ENCODE measurements at regions not wholly inside any gene's neighbourhood (a gene's known extent, or its start where the extent isn't known, plus 50 kb on each side); places are given as distances from the start of the nearest gene placed in this dataset.

GRCh38 chr16:65679785-65680184, 557.9 kb upstream of the CDH11 start:
- Histone ChIP-seq H3K36me3 (replicated peaks; ENCODE audit: insufficient read depth, low read depth) (no peaks in the 10 kb centered on the region), H4K20me1 (ENCODE audit: insufficient read depth, poor library complexity, severe bottlenecking) (no peaks in the 10 kb centered on the region), H2AFZ (no peak overlapping the region), H3K9me2 (replicated peaks; ENCODE audit: insufficient read depth) (no peaks in the 10 kb centered on the region), H3K4me1 (ENCODE audit: insufficient read depth) (no peaks in the 10 kb centered on the region), H3K4me2 (no peak overlapping the region), H3K79me2 (no peaks in the 10 kb centered on the region), H3K27me3 (no peaks in the 10 kb centered on the region), H3K27ac (no peak overlapping the region), H3K4me3 (no peak overlapping the region), H3K9me3 (ENCODE audit: low read depth) (no peaks in the 10 kb centered on the region)
- 81% methylated on average over 5 of the region's 5 CpGs for WGBS (ENCODE audit: low lambda C conversion rate, missing lambda C conversion rate)
- TF ChIP-seq EZH2 (IDR thresholded peaks at IDR 0.05; ENCODE audit: borderline replicate concordance), result no peak
- TF ChIP-seq, protein P1, sequence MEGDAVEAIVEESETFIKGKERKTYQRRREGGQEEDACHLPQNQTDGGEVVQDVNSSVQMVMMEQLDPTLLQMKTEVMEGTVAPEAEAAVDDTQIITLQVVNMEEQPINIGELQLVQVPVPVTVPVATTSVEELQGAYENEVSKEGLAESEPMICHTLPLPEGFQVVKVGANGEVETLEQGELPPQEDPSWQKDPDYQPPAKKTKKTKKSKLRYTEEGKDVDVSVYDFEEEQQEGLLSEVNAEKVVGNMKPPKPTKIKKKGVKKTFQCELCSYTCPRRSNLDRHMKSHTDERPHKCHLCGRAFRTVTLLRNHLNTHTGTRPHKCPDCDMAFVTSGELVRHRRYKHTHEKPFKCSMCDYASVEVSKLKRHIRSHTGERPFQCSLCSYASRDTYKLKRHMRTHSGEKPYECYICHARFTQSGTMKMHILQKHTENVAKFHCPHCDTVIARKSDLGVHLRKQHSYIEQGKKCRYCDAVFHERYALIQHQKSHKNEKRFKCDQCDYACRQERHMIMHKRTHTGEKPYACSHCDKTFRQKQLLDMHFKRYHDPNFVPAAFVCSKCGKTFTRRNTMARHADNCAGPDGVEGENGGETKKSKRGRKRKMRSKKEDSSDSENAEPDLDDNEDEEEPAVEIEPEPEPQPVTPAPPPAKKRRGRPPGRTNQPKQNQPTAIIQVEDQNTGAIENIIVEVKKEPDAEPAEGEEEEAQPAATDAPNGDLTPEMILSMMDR (IDR thresholded peaks at IDR 0.05; ENCODE audit: poor library complexity), result no peak
- TF ChIP-seq EZH2phosphoT487 (IDR thresholded peaks at IDR 0.05; ENCODE audit: low read depth, severe bottlenecking, unreplicated experiment), result no peak
- no peak for DNase-seq (ENCODE audit: low spot score)

GRCh38 chr16:65675161-65675560, 553.3 kb upstream of the CDH11 start:
- TF ChIP-seq EZH2phosphoT487 (IDR thresholded peaks at IDR 0.05; ENCODE audit: low read depth, severe bottlenecking, unreplicated experiment), result no peak
- TF ChIP-seq, protein P1 (IDR thresholded peaks at IDR 0.05; ENCODE audit: poor library complexity), result no peak
- TF ChIP-seq EZH2 (IDR thresholded peaks at IDR 0.05; ENCODE audit: borderline replicate concordance), result no peak
- Histone ChIP-seq H3K27me3 (no peaks in the 10 kb centered on the region), H3K36me3 (replicated peaks; ENCODE audit: insufficient read depth, low read depth) (no peaks in the 10 kb centered on the region), H3K9me2 (replicated peaks; ENCODE audit: insufficient read depth) (no peaks in the 10 kb centered on the region), H3K27ac (no peak overlapping the region), H4K20me1 (ENCODE audit: insufficient read depth, poor library complexity, severe bottlenecking) (no peaks in the 10 kb centered on the region), H3K79me2 (no peaks in the 10 kb centered on the region), H3K4me3 (no peak overlapping the region), H2AFZ (no peak overlapping the region), H3K4me2 (no peak overlapping the region), H3K4me1 (ENCODE audit: insufficient read depth) (no peaks in the 10 kb centered on the region), H3K9me3 (ENCODE audit: low read depth) (no peaks in the 10 kb centered on the region)
- no peak for DNase-seq (ENCODE audit: low spot score)
- WGBS (ENCODE audit: low lambda C conversion rate, missing lambda C conversion rate), result 40% methylated on average over 1 of the region's 1 CpG

DNA sequence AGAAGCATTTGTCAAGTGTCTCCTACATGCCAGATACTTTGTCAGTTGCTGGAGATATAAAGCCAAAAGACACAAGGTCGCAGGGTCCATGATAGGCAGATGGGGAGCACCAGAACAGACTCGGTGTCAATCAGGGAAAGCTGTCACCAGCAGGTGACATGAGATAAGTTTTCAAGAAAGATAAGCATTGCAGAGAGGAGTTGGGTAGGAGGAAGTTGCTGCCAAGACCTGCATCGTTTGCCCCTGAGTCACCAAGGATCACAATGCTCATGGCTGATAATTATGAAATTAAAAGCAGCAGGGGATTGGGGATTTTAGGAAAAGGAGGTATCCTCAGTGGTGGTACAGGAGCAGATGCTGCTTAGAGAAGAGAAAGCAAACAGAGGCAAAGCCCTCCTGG, 551.1 kb upstream of the CDH11 start:
- H2AFZ ChIP-seq, result no peak overlapping the region
- no peak overlapping the region for H3K27ac ChIP-seq
- no peak for TF ChIP-seq EZH2 (IDR thresholded peaks at IDR 0.05; ENCODE audit: borderline replicate concordance)
- no peak for TF ChIP-seq EZH2phosphoT487 (IDR thresholded peaks at IDR 0.05; ENCODE audit: low read depth, severe bottlenecking, unreplicated experiment)
- TF ChIP-seq, protein P1 (IDR thresholded peaks at IDR 0.05; ENCODE audit: poor library complexity), result no peak
- no peaks in the 10 kb centered on the region for H3K9me2 ChIP-seq (replicated peaks; ENCODE audit: insufficient read depth)
- H3K79me2 ChIP-seq, result no peaks in the 10 kb centered on the region
- no peaks in the 10 kb centered on the region for H3K4me1 ChIP-seq (ENCODE audit: insufficient read depth)
- H3K4me2 ChIP-seq, result no peak overlapping the region
- no peaks in the 10 kb centered on the region for H4K20me1 ChIP-seq (ENCODE audit: insufficient read depth, poor library complexity, severe bottlenecking)
- DNase-seq (ENCODE audit: low spot score), result peak; percentile 11
- no peaks in the 10 kb centered on the region for H3K27me3 ChIP-seq
- WGBS (ENCODE audit: low lambda C conversion rate, missing lambda C conversion rate), result 40% methylated on average over 3 of the region's 3 CpGs
- H3K9me3 ChIP-seq (ENCODE audit: low read depth), result no peaks in the 10 kb centered on the region
- no peaks in the 10 kb centered on the region for H3K36me3 ChIP-seq (replicated peaks; ENCODE audit: insufficient read depth, low read depth)
- no peak overlapping the region for H3K4me3 ChIP-seq

DNA sequence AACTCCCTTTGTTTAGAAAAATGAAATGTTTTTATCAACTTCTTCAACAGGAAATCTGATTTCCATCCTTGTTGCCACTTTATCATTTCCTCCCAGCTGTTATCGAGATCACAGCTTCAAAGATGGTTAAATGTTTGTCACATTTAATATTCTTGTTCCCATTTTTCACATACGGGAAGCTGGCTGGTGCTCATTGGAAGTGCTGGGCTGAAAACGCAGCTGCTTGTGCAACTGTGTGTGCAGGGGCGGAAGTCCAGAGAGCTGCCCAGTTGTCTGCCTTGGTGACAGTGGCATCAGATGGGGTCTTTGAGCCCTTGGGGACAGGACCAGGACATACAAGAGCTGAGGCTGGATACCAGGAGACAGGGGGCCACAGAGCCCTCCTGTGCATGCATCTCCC, 549.2 kb upstream of the CDH11 start:
- 87% methylated on average over 4 of the region's 4 CpGs for WGBS (ENCODE audit: low lambda C conversion rate, missing lambda C conversion rate)
- Histone ChIP-seq H3K4me1 (ENCODE audit: insufficient read depth) (peaks cover 10% of the 10 kb centered on the region), H4K20me1 (ENCODE audit: insufficient read depth, poor library complexity, severe bottlenecking) (no peaks in the 10 kb centered on the region), H3K36me3 (replicated peaks; ENCODE audit: insufficient read depth, low read depth) (no peaks in the 10 kb centered on the region), H3K9me2 (replicated peaks; ENCODE audit: insufficient read depth) (no peaks in the 10 kb centered on the region), H3K4me2 (no peak overlapping the region), H3K27me3 (no peaks in the 10 kb centered on the region), H3K9me3 (ENCODE audit: low read depth) (no peaks in the 10 kb centered on the region), H3K27ac (no peak overlapping the region), H3K4me3 (no peak overlapping the region), H2AFZ (no peak overlapping the region), H3K79me2 (no peaks in the 10 kb centered on the region)
- TF ChIP-seq, protein P1 (IDR thresholded peaks at IDR 0.05; ENCODE audit: poor library complexity), result no peak
- TF ChIP-seq EZH2 (IDR thresholded peaks at IDR 0.05; ENCODE audit: borderline replicate concordance) (no peak), EZH2phosphoT487 (IDR thresholded peaks at IDR 0.05; ENCODE audit: low read depth, severe bottlenecking, unreplicated experiment) (no peak)
- no peak for DNase-seq (ENCODE audit: low spot score)
